GM18861 (cell line): ENCODE measurements at regions not wholly inside any gene's neighbourhood (a gene's known extent, or its start where the extent isn't known, plus 50 kb on each side); places are given as distances from the start of the nearest gene placed in this dataset.

Experiments
- ATAC-seq: cut with Tn5 transposase; IDR thresholded peaks from one replicate; pipeline ENCODE4 v1.9.1; 2021; ENCODE audit not compliant: unreplicated experiment

DNA sequence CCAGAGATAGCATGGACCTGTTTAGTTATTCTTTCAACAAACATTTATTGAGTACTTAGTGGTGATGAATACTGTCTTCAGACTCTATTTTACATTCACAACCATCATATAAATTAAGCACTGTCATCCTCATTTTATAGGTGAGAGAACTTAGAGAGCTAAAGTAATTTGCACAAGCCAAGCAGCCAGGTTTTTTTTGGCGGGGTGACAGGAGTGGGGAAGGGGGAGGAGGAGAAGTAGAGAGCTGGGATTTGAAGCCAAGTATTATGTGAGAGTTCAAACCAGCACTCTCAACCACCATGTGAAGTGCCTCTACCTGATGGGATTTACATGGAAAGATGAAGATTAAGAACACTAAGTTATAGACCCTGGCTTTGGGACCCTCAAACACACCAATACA is 547.4 kb upstream of the IL12A start:
- ATAC-seq = no peak

GRCh38 chr3:159443266-159443665 is 545.4 kb upstream of the IL12A start:
- no peak for ATAC-seq

GRCh38 chr3:159447841-159448240 is 540.8 kb upstream of the IL12A start:
- no peak for ATAC-seq

- no peak for ATAC-seq
These were observed 539.7 kb upstream of the IL12A start for GRCh38 chr3:159448902-159449301.

GRCh38 chr3:159451067-159451466 is 537.6 kb upstream of the IL12A start:
- ATAC-seq = no peak

DNA sequence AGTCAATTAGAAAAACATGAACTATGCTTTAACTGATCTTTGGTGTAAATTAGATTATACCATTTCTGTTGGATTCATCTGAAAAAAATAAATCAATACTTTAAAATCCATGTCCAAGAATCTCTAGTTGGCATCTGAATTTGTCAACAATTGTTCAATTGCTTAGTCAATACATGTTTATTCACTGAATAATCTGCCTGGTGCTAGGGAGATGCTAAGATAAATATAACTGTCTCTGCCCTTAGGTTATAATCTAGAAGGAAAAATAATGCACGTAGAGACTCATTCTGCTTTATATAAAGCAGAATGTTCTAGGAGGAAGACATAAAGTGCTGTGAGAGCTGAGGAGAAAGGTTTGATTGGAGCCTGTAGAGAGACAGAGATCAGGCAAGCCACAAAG is 537.2 kb upstream of the IL12A start:
- ATAC-seq = no peak

DNA sequence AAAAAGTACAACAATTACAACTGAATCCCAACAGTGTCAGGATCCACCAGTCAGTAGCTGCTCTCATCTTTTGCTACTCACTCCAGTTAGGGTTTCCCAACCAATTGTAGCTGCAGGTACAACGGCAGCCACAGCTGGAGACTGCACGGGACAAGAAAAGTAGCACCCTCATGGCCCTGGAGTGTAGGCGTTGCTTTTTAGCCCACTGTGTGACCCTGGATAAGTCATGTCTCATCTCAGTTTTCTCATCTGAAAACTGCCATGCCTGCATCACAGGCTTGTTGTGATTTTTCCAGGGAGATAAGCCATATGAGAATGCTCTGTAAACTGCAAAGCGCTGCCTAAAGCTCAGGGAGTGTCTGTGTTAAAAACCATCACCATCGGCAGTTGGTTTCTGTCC is 535.6 kb upstream of the IL12A start:
- ATAC-seq = no peak

- no peak for ATAC-seq
These were observed 534.7 kb upstream of the IL12A start for GRCh38 chr3:159453945-159454344.

- no peak for ATAC-seq
These were observed 532.9 kb upstream of the IL12A start for GRCh38 chr3:159455741-159456181.

- ATAC-seq = no peak
These were observed 530.6 kb upstream of the IL12A start for GRCh38 chr3:159458010-159458409.

DNA sequence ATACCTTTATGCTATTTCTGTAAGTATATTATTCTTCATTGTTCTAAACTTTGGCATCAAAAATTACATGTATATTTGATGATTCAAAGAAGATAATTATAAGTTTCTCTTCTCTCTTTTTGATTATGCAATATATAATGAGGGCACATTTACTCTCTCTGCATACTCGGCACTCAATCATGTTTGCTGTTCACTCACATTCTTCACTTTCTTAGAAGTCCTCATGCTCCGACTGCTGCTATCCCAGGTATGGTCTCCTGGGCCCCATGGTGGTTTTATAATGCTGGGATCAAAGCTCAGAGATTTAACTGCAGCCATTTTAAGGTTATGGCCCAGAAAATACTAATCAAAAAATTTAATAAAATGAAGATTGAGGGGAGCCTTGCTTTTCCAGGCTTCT is 529.7 kb upstream of the IL12A start:
- no peak for ATAC-seq

- no peak for ATAC-seq
These were observed 516.0 kb upstream of the IL12A start for GRCh38 chr3:159472611-159473010.

DNA sequence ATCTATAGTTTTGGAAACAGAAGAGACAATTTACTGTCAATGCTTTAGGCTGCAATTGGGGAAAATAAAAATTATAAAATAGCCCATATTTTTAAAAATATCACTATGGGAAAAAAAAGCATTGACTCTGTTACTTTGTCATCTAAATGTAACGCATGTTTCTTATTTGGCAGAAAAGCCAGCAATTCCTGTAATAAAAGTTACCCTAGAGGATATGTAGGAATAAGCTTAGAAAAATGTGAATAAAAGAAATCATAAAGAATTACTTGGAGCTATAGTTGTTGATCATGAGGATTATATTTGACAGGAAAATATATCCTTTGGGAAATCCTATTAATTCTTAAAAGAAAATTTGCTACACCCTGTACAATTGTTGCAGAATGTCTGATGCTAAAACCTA is 515.4 kb upstream of the IL12A start:
- no peak for ATAC-seq

DNA sequence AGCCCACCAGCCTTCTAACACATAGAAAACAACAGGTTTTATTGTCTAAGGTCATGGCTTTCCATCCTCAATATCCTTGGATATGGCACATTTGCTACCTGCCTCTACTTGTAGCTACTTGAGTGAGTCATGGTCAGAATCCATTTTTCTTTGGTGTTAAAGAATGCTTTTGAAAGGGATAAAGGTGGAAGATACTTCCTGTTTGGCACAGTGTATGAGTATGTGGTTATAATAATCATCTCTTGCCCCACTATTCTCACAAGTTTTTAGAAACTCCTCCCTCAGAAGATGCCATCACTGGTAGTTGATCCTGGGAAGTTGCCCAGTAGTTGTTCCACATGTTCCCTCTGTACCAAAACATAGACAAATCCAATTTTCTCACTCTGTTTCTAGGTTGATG is 508.6 kb upstream of the IL12A start:
- ATAC-seq = no peak

- ATAC-seq = no peak
These were observed 506.2 kb upstream of the IL12A start for GRCh38 chr3:159482241-159482993.

- no peak for ATAC-seq
These were observed 505.7 kb upstream of the IL12A start for GRCh38 chr3:159482994-159483367.

DNA sequence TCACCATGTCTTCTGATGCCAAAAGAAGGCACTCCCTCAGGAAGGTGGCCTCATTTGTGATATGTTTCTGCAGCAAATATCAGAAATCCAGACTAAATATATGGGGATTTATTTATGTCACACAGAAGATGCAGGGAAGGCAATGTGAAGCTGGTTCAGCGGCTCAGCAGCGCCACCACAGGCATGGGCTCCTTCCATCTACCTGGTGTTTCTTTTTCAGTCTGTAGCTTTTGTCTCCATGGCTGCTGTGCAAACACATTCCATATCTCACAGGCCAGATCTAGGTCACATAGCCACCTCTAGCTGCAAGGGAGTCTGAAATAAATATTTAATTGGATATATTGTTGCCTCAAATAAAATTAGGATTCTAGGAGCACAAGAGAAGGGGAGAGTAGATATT is 502.1 kb upstream of the IL12A start:
- no peak for ATAC-seq

- no peak for ATAC-seq
These were observed 501.3 kb upstream of the IL12A start for GRCh38 chr3:159487304-159487703.

GRCh38 chr3:159488602-159489001 is 500.0 kb upstream of the IL12A start:
- ATAC-seq = no peak

- no peak for ATAC-seq
These were observed 491.3 kb upstream of the IL12A start for GRCh38 chr3:159497361-159497760.

GRCh38 chr3:159499031-159499793 is 489.4 kb upstream of the IL12A start:
- no peak for ATAC-seq

DNA sequence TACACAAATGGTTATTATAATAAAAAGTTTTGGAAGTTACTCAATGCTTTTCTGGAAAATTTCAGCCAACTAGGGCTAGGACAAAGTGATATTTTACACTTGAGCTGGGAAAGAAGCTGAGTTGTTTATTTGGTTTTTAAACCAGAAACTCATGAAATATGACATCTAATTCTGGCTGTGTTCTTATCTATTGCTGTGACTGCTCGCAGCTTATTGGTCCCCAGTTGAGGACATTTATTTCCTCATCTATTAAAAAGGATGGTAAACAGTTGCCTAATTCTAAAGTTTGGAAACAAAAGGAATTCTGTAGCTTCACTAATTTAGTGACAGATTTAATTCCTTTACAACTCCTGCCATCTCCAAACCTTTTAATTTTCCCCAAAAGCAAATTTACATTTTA is 487.6 kb upstream of the IL12A start:
- ATAC-seq = no peak

- ATAC-seq = no peak
These were observed 485.6 kb upstream of the IL12A start for GRCh38 chr3:159502986-159503385.
